GM18498 (cell line): ENCODE measurements at regions not wholly inside any gene's neighbourhood (a gene's known extent, or its start where the extent isn't known, plus 50 kb on each side); places are given as distances from the start of the nearest gene placed in this dataset.
A peak's percentile ranks its signal among the peaks of the same experiment; 100 is the strongest.
"Not testable (repeated sequence)": the region's sequence is repeated elsewhere in the genome, so short reads cannot be mapped to it uniquely, and the experiment has no call there.

ENCODE experiments used
- ATAC-seq: cut with Tn5 transposase; IDR thresholded peaks from one replicate; pipeline ENCODE4 v1.9.1; 2021; ENCODE audit warnings: mild to moderate bottlenecking, moderate library complexity; ENCODE audit not compliant: unreplicated experiment

DNA sequence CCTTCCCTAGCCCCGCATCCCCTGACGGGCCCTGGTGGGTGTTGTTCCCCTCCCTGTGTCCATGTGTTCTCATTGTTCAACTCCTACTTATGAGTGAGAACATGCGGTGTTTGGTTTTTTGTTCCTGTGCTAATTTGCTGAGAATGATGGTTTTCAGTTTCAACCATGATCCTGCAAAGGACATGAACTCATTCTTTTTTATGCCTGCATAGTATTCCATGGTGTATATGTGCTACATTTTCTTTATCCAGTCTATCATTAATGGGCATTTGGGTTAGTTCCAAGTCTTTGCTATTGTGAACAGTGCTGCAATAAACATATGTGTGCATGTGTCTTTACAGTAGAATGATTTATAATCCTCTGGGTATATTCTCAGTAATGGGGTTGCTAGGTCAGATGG lies 65.7 kb upstream of the DCD start:
- ATAC-seq, result not testable (repeated sequence)

DNA sequence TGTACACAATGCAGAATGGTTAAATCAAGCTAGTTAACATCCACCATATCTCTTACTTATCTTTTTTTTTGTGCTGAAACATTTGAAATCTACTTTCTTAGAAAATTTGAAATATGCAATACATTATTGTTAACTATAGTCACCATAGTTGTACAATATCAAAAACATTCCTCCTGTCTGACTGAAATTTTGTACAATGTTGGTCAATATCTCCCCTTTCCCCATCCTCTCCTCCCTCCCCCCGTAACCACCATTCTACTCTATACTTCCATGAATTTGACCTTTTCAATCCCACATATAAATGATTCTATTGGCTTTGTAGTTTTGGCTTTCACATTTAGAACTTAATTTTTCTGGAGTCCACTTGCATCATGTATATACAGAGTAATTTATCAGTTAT lies 63.5 kb upstream of the DCD start:
- ATAC-seq, result no peak

DNA sequence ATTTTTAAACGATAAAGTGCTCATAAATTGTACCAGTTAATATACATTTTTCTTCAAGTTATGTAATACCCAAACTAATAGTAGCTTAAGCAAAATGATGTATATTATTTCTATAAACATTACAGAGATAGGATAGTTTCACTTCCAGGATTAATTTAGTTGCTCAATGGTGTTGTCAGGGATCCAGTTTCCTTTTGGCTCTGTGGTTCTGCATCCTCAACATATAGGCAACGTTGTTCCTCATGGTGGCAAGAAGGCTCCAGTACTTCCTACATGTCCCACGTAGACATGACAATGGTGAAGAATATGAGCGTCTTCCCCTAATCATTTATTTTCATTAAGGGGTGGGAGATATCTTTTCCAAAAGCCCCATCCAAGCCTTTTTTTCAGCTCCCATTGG lies 60.7 kb upstream of the DCD start:
- ATAC-seq, result no peak

DNA sequence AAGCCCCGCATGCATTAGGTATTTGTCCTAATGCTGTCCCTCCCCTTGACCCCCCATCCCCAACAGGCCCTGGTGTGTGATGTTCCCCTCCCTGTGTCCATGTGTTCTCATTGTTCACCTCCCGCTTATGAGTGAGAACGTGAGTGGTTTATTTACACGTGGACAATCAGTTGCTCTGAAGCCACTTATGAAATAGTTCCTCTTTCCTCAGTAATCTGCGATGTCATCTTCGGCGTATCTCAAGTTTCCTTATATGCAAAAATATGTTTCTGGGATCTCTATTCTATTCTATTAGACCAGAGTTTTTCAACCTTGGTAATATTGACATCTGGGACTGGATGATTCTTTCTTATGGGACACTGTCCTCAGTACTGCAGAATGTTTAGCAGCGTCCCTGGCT lies 56.0 kb upstream of the DCD start:
- no peak for ATAC-seq

DNA sequence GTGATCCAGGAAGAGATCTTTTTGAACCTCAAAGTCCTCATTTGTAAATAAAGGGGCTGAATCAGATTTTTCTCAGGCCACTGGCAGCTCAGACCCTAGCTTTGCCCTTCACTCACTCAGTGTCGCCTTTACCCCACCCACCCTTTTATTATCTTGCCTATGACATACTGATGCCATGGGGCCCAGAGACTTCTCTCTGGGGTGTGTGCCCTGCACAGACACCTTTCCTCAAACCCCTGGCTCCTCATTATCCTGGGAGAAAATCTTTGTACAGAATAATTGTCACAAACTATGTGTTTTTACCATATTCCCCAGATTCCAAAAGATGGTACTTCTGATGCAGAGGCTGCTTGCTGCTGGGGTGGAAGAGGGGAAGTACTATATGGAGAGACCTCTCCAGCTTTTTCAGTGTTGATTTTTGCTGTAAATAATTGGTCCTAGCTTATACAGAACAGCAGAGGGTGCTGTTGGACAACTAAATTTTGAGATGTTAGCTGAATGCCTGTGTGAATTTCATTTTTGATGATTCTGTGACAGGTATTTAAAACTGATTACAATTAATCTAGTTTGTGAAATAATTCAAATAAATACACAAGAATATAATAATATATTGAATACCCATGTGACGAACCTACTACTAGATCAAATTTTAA lies 53.9 kb upstream of the DCD start:
- peak; percentile 65 for ATAC-seq

DNA sequence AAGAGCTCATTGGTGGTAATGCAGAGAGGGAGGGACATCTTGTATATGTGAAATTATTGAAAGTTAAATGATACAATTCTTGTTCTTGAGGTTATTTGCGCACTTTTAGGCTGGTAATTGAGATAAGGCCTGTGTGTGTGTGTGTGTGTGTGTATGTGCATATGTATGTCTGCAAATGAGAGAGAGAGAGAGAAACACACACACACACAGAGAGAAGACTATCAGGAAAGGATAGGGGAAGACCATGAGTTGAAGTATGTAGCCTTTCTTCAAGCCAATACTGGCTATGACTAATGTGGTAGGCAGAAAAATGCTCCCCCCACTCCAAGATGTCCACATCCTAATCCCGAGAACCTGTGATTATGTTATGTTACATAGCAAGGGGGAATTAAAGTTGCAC lies 52.7 kb upstream of the DCD start:
- no peak for ATAC-seq

DNA sequence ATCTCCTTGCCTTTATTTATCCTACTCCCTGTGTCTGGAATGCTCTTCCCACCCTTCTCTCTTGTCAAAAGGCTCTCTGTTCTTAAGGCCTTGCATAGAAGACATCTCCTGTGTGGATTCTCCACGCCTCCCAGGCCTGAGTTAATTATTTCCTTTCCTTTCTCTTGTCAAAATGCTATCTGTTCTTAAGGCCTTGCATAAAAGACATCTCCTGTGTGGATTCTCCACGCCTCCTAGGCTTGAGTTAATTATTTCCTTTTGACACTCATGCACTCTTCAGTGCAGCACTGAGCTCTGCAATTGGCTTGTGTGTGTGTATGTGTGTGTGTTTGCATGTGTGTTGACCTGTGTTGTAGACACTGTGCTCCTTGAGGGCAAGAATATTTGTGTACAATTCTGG lies 52.1 kb upstream of the DCD start:
- ATAC-seq, result no peak
